ENCODE measurements at regions not wholly inside any gene's neighbourhood (a gene's known extent, or its start where the extent isn't known, plus 50 kb on each side); places are given as distances from the start of the nearest gene placed in this dataset.

DNA sequence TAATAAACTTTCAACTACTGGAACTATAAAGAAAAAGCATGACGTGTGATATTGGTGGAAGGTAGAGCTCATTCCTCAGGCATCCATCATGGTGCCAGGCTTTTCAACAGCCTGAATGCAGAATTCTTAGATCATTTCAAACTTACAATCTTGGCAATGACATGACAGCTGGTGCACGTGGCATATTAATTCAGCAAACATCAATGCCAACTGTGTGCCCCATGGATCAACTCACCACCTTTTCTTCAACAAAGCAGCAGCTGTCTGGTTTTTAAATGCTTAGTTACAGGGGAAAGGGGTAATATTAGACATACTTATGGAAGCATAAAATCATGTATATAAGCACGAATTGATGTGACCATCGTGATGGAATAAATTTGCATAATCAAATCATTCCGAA is 56.0 kb upstream of the OR13F1 start:
- no peak for DNase-seq (ENCODE audit: low read depth, low spot score)
